ENCODE measurements at regions not wholly inside any gene's neighbourhood (a gene's known extent, or its start where the extent isn't known, plus 50 kb on each side); places are given as distances from the start of the nearest gene placed in this dataset.
"Not testable (repeated sequence)": the region's sequence is repeated elsewhere in the genome, so short reads cannot be mapped to it uniquely, and the experiment has no call there.

- DNase-seq = no peak
Measured at GRCh38 chr14:30271811-30272323, 287.1 kb upstream of the G2E3 start.

GRCh38 chr14:30272848-30273832 is 285.8 kb upstream of the G2E3 start:
- DNase-seq = no peak

GRCh38 chr14:30275604-30276003 is 283.4 kb upstream of the G2E3 start:
- DNase-seq = no peak

GRCh38 chr14:30277268-30277667 is 281.7 kb upstream of the G2E3 start:
- no peak for DNase-seq

GRCh38 chr14:30278856-30279255 is 280.1 kb upstream of the G2E3 start:
- DNase-seq = not testable (repeated sequence)

GRCh38 chr14:30283822-30284446 is 275.0 kb upstream of the G2E3 start:
- DNase-seq = no peak

GRCh38 chr14:30284808-30285207 is 274.1 kb upstream of the G2E3 start:
- DNase-seq = no peak

- DNase-seq = no peak
Measured at GRCh38 chr14:30287579-30288445, 271.1 kb upstream of the G2E3 start.

- peak; percentile 79 for DNase-seq
Measured at GRCh38 chr14:30290001-30290400, 269.0 kb upstream of the G2E3 start.

GRCh38 chr14:30291216-30291615 is 267.7 kb upstream of the G2E3 start:
- DNase-seq = no peak

GRCh38 chr14:30292541-30292940 is 266.4 kb upstream of the G2E3 start:
- DNase-seq = no peak

GRCh38 chr14:30295980-30296379 is 263.0 kb upstream of the G2E3 start:
- peak; percentile 92 for DNase-seq

- DNase-seq = peak; percentile 33
Measured at GRCh38 chr14:30296931-30297405, 262.0 kb upstream of the G2E3 start.

GRCh38 chr14:30297876-30298795 is 260.8 kb upstream of the G2E3 start:
- DNase-seq = peak; percentile 99

- DNase-seq = no peak
Measured at GRCh38 chr14:30299915-30300314, 259.0 kb upstream of the G2E3 start.

- DNase-seq = no peak
Measured at GRCh38 chr14:30303350-30303749, 255.6 kb upstream of the G2E3 start.

GRCh38 chr14:30305346-30305745 is 253.6 kb upstream of the G2E3 start:
- no peak for DNase-seq

- no peak for DNase-seq
Measured at GRCh38 chr14:30309405-30309804, 249.6 kb upstream of the G2E3 start.

GRCh38 chr14:30312214-30312613 is 246.7 kb upstream of the G2E3 start:
- DNase-seq = no peak

GRCh38 chr14:30317729-30318128 is 241.2 kb upstream of the G2E3 start:
- no peak for DNase-seq

GRCh38 chr14:30322819-30323218 is 236.1 kb upstream of the G2E3 start:
- no peak for DNase-seq

- DNase-seq = no peak
Measured at GRCh38 chr14:30330033-30330432, 228.9 kb upstream of the G2E3 start.
